Activated naive CD8-positive, alpha-beta T cell treated with anti-CD3 and anti-CD28 coated beads for 36 hours (primary cell): ENCODE measurements at regions not wholly inside any gene's neighbourhood (a gene's known extent, or its start where the extent isn't known, plus 50 kb on each side); places are given as distances from the start of the nearest gene placed in this dataset.

Experiments used
- DNase-seq: peaks from one replicate; pipeline ENCODE4 v3.0.0; 2021
- H3K27ac Mint-ChIP-seq: one replicate; pipeline ENCODE4 v1.8.0; 2022; ENCODE audit warnings: mild to moderate bottlenecking, moderate library complexity, mixed read lengths
- H3K27me3 Mint-ChIP-seq: one replicate; pipeline ENCODE4 v1.8.0; 2022; ENCODE audit warnings: mild to moderate bottlenecking, mixed read lengths
- H3K36me3 Mint-ChIP-seq: one replicate; pipeline ENCODE4 v1.8.0; 2021; ENCODE audit warnings: mild to moderate bottlenecking, mixed read lengths
- H3K4me1 Mint-ChIP-seq: one replicate; pipeline ENCODE4 v1.8.0; 2021; ENCODE audit warnings: mixed read lengths
- H3K4me3 Mint-ChIP-seq: one replicate; pipeline ENCODE4 v1.8.0; 2022; ENCODE audit warnings: mild to moderate bottlenecking, moderate library complexity, mixed read lengths
- H3K9me3 Mint-ChIP-seq: one replicate; pipeline ENCODE4 v1.8.0; 2022; ENCODE audit warnings: mixed read lengths

- H3K4me1 Mint-ChIP-seq = no peaks in the 10 kb centered on the region
- H3K9me3 Mint-ChIP-seq = no peaks in the 10 kb centered on the region
- no peak overlapping the region for H3K27ac Mint-ChIP-seq
- no peak overlapping the region for H3K4me3 Mint-ChIP-seq
- DNase-seq = no peak
- no peaks in the 10 kb centered on the region for H3K36me3 Mint-ChIP-seq
- no peaks in the 10 kb centered on the region for H3K27me3 Mint-ChIP-seq
Observed at GRCh38 chr10:83834096-83834495, 305.2 kb upstream of the GHITM start.

DNA sequence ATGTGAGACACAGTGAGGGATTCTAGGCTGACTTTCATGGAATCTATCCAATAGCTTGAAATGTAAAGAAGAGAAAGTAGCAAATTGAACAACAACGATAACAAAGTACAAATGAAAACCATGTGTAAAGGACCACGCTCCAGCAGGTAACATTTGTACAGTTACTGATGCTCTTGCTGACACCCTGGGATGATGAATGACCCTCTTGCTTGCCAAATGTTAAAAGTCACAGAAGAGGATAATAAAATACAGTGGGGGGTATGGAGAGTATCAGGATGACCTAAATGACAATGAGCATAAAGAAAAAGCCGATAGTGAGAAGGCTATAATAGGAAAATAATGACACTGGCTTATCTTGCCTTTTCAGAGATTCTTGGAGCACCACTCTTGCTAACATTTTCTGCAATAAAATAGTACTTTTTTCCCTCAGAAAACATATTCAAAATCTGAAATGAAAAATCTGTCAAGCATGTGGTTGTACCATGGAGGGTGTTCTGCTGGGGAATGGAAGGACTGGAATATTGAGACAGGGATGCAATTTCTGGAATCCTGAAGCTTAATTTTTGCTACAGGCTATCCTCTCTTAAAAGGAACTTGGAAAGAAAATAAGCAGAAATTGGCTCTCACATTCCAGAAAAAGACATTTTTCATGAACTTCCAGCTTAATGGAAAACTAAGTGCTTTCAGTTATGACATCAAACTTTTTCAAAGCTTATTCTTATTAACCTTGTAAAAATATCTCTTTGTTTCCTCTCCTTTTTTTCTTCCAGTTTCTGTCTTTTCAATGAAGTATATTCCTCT, 303.2 kb upstream of the GHITM start:
- Mint-ChIP-seq H3K4me3 (no peak overlapping the region), H3K4me1 (no peaks in the 10 kb centered on the region), H3K36me3 (no peaks in the 10 kb centered on the region), H3K27ac (no peak overlapping the region), H3K27me3 (no peaks in the 10 kb centered on the region), H3K9me3 (no peaks in the 10 kb centered on the region)
- DNase-seq = no peak

DNA sequence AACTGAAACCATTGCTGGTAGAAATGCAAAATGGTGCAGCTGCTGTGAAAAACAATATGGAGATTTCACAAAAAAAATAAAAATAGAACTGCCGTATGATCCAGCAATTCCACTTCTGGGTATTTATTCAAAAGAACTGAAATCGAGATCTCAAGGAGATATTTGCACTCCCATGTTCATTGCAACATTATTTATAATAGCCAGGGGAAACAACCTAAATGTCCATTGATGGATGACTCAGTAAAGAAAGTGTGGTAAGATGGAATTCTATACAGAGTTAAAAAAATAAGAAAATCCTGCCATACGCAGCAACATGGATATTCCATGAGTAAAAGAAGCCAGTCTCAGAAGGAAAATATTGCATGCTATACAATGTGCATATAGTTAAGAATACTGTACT, 290.6 kb upstream of the GHITM start:
- DNase-seq = no peak
- no peaks in the 10 kb centered on the region for H3K27me3 Mint-ChIP-seq
- H3K27ac Mint-ChIP-seq = no peak overlapping the region
- no peak overlapping the region for H3K4me3 Mint-ChIP-seq
- no peaks in the 10 kb centered on the region for H3K36me3 Mint-ChIP-seq
- peaks cover 3% of the 10 kb centered on the region for H3K9me3 Mint-ChIP-seq
- H3K4me1 Mint-ChIP-seq = no peaks in the 10 kb centered on the region

DNA sequence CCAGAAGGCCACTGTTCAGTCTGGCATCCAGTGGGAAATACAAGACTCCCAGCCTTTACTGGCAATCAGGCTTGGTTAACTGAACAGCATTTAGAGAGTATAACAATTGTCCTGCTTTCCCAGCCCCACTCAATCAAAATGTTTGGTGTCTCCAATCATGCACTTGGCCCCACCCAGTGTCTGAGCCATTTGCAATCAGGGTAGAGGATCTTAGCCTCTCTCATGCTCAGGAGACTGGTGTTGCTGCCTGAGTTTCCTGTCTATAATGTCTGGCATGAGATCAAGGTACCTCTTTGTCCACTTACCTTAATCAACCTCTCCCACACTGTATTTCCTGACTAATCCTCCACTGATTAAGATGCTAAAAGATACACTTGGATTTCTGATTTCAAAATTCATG, 290.2 kb upstream of the GHITM start:
- Mint-ChIP-seq H3K4me3 (no peak overlapping the region), H3K9me3 (peaks cover 3% of the 10 kb centered on the region), H3K36me3 (no peaks in the 10 kb centered on the region), H3K27ac (no peak overlapping the region), H3K4me1 (no peaks in the 10 kb centered on the region), H3K27me3 (no peaks in the 10 kb centered on the region)
- DNase-seq = no peak

GRCh38 chr10:83852146-83852545, 287.2 kb upstream of the GHITM start:
- Mint-ChIP-seq H3K27me3 (no peaks in the 10 kb centered on the region), H3K4me3 (no peak overlapping the region), H3K9me3 (no peaks in the 10 kb centered on the region), H3K27ac (no peak overlapping the region), H3K36me3 (no peaks in the 10 kb centered on the region), H3K4me1 (no peaks in the 10 kb centered on the region)
- DNase-seq = no peak

DNA sequence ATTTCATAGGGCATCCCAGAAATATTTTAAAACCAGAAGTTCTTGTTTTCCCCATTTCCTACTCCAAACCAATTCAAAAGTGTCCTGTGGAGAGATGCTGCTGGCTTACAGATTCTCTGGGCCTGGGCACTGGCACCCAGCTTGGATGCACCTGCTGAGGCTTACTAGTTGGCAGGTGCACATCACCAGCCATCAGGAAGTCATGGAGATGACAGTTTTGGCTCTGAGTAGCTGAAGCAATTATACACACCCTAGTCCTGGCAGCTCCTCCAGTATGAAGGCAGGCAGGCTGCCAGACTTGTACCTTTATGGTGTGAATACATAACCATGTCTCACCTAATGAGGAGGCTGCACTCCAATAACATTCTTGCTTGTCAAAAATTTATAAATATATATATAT, 276.6 kb upstream of the GHITM start:
- H3K4me3 Mint-ChIP-seq = no peak overlapping the region
- no peaks in the 10 kb centered on the region for H3K4me1 Mint-ChIP-seq
- H3K27ac Mint-ChIP-seq = no peak overlapping the region
- H3K9me3 Mint-ChIP-seq = peaks cover 1% of the 10 kb centered on the region
- H3K27me3 Mint-ChIP-seq = peaks cover 3% of the 10 kb centered on the region
- no peak for DNase-seq
- H3K36me3 Mint-ChIP-seq = no peaks in the 10 kb centered on the region

- peaks cover 1% of the 10 kb centered on the region for H3K9me3 Mint-ChIP-seq
- no peak overlapping the region for H3K4me3 Mint-ChIP-seq
- no peaks in the 10 kb centered on the region for H3K36me3 Mint-ChIP-seq
- no peak for DNase-seq
- H3K4me1 Mint-ChIP-seq = no peaks in the 10 kb centered on the region
- H3K27me3 Mint-ChIP-seq = peaks cover 3% of the 10 kb centered on the region
- no peak overlapping the region for H3K27ac Mint-ChIP-seq
Observed at GRCh38 chr10:83863283-83863966, 275.9 kb upstream of the GHITM start.

GRCh38 chr10:83869898-83870297, 269.4 kb upstream of the GHITM start:
- no peak overlapping the region for H3K4me3 Mint-ChIP-seq
- no peaks in the 10 kb centered on the region for H3K4me1 Mint-ChIP-seq
- no peak overlapping the region for H3K27ac Mint-ChIP-seq
- no peaks in the 10 kb centered on the region for H3K27me3 Mint-ChIP-seq
- H3K36me3 Mint-ChIP-seq = no peaks in the 10 kb centered on the region
- no peaks in the 10 kb centered on the region for H3K9me3 Mint-ChIP-seq
- no peak for DNase-seq

GRCh38 chr10:83871187-83872081, 267.9 kb upstream of the GHITM start:
- Mint-ChIP-seq H3K27ac (no peak overlapping the region), H3K4me3 (no peak overlapping the region), H3K27me3 (no peaks in the 10 kb centered on the region), H3K4me1 (no peaks in the 10 kb centered on the region), H3K36me3 (no peaks in the 10 kb centered on the region), H3K9me3 (no peaks in the 10 kb centered on the region)
- peak; percentile 53 for DNase-seq

- no peak for DNase-seq
- H3K36me3 Mint-ChIP-seq = no peaks in the 10 kb centered on the region
- no peaks in the 10 kb centered on the region for H3K4me1 Mint-ChIP-seq
- H3K27me3 Mint-ChIP-seq = peaks cover 5% of the 10 kb centered on the region
- no peak overlapping the region for H3K27ac Mint-ChIP-seq
- H3K4me3 Mint-ChIP-seq = no peak overlapping the region
- no peaks in the 10 kb centered on the region for H3K9me3 Mint-ChIP-seq
Observed at GRCh38 chr10:83880252-83880791, 259.0 kb upstream of the GHITM start.

- Mint-ChIP-seq H3K4me1 (no peaks in the 10 kb centered on the region), H3K36me3 (no peaks in the 10 kb centered on the region), H3K9me3 (no peaks in the 10 kb centered on the region), H3K27ac (no peak overlapping the region), H3K4me3 (no peak overlapping the region), H3K27me3 (peaks cover 8% of the 10 kb centered on the region)
- DNase-seq = no peak
Observed at GRCh38 chr10:83881661-83882060, 257.6 kb upstream of the GHITM start.

- peaks cover 10% of the 10 kb centered on the region for H3K27me3 Mint-ChIP-seq
- H3K36me3 Mint-ChIP-seq = no peaks in the 10 kb centered on the region
- no peaks in the 10 kb centered on the region for H3K9me3 Mint-ChIP-seq
- no peak overlapping the region for H3K4me3 Mint-ChIP-seq
- peaks cover 1% of the 10 kb centered on the region for H3K4me1 Mint-ChIP-seq
- no peak overlapping the region for H3K27ac Mint-ChIP-seq
- DNase-seq = no peak
Observed at GRCh38 chr10:83886871-83887270, 252.4 kb upstream of the GHITM start.

GRCh38 chr10:83892737-83893136, 246.6 kb upstream of the GHITM start:
- H3K9me3 Mint-ChIP-seq = no peaks in the 10 kb centered on the region

GRCh38 chr10:83896219-83896618, 243.1 kb upstream of the GHITM start:
- Mint-ChIP-seq H3K9me3 (peaks cover 3% of the 10 kb centered on the region), H3K27me3 (peaks cover 14% of the 10 kb centered on the region)
- DNase-seq = no peak

More at GRCh38 chr10:83892737-83893136, 246.6 kb upstream of the GHITM start:
- no peak overlapping the region for H3K4me3 Mint-ChIP-seq
- no peak for DNase-seq
- H3K36me3 Mint-ChIP-seq = no peaks in the 10 kb centered on the region
- peaks cover 3% of the 10 kb centered on the region for H3K4me1 Mint-ChIP-seq
- H3K27ac Mint-ChIP-seq = no peak overlapping the region
- H3K27me3 Mint-ChIP-seq = peaks cover 14% of the 10 kb centered on the region

DNA sequence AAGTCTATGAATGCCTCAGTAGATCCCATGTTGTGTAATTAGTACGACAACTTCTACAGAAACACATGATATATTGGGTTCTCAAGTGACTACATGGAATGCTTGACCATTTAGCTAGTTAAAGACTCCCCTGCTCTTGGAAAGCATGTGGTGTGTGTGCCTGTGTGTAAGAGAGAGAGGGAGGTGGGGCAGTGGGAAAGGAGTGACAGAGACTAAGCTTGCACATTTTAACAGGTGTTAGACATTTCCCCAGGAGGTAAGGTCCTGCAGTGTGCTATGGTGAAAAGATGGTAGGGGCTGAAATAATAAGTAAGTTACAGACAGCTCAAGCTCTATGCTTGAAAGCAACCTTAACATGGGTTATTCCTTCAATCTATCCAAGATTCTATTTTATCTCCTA, 241.7 kb upstream of the GHITM start:
- Mint-ChIP-seq H3K9me3 (peaks cover 3% of the 10 kb centered on the region), H3K36me3 (no peaks in the 10 kb centered on the region), H3K27me3 (peaks cover 6% of the 10 kb centered on the region), H3K4me1 (no peaks in the 10 kb centered on the region), H3K4me3 (no peak overlapping the region), H3K27ac (no peak overlapping the region)
- no peak for DNase-seq

More at GRCh38 chr10:83896219-83896618, 243.1 kb upstream of the GHITM start:
- Mint-ChIP-seq H3K27ac (no peak overlapping the region), H3K36me3 (no peaks in the 10 kb centered on the region), H3K4me1 (peaks cover 3% of the 10 kb centered on the region), H3K4me3 (no peak overlapping the region)
